CD4-positive, alpha-beta memory T cell (primary cell): ENCODE measurements at regions not wholly inside any gene's neighbourhood (a gene's known extent, or its start where the extent isn't known, plus 50 kb on each side); places are given as distances from the start of the nearest gene placed in this dataset.

Source experiments
- CTCF ChIA-PET: fragments of 350-600 bp; sonication (Branson Sonifier 250); formaldehyde crosslinking; loops from one replicate; lab custom pipeline; 2021; ENCODE audit warnings: inconsistent platforms; ENCODE audit not compliant: partially characterized antibody; lab: Charles Lee
- POLR2A ChIA-PET: fragments of 350-600 bp; sonication (Branson Sonifier 250); formaldehyde crosslinking; loops from one replicate; lab custom pipeline; 2021; ENCODE audit not compliant: partially characterized antibody; lab: Charles Lee
- DNase-seq, 5 donors: peaks; one replicate each; pipeline versions ENCODE4 v3.0.0 to v3.0.0-alpha.2; 2020 to 2022; ENCODE audit warnings: mixed read lengths in 1 of 5
- H3K27ac ChIP-seq: one replicate; pipeline ENCODE4 v1.7.0; 2013; ENCODE audit warnings: low read depth, low read length
- H3K27me3 ChIP-seq: 2 replicates; pipeline ENCODE4 v1.7.0; 2013; ENCODE audit warnings: mild to moderate bottlenecking, low read length, moderate library complexity; ENCODE audit not compliant: insufficient read depth
- H3K36me3 ChIP-seq: 2 replicates; pipeline ENCODE4 v1.7.0; 2013; ENCODE audit warnings: mild to moderate bottlenecking, low read length, moderate library complexity; ENCODE audit not compliant: insufficient read depth
- H3K4me1 ChIP-seq: 2 replicates; pipeline ENCODE4 v1.7.0; 2013; ENCODE audit warnings: mild to moderate bottlenecking, low read length, moderate library complexity; ENCODE audit not compliant: insufficient read depth
- H3K4me3 ChIP-seq, 2 donors: one replicate each; pipeline ENCODE4 v1.7.0; 2013; ENCODE audit warnings: low read length in 2 of 2, mild to moderate bottlenecking in 1 of 2
- H3K9me3 ChIP-seq, 2 donors: one replicate each; pipeline ENCODE4 v1.7.0; 2013; ENCODE audit warnings: low read length in 2 of 2, control low read depth in 1 of 2; ENCODE audit not compliant: control insufficient read depth in 1 of 2
- H3K27ac Mint-ChIP-seq, 7 donors: one replicate each; pipeline ENCODE4 v1.8.0; 2020 to 2021; ENCODE audit warnings: mixed read lengths in 7 of 7, mild to moderate bottlenecking in 6 of 7, inconsistent platforms in 3 of 7, moderate library complexity in 3 of 7
- H3K27me3 Mint-ChIP-seq, 2 donors: one replicate each; pipeline ENCODE4 v1.8.0; 2020 to 2021; ENCODE audit warnings: mixed read lengths in 2 of 2
- H3K36me3 Mint-ChIP-seq, 2 donors: one replicate each; pipeline ENCODE4 v1.8.0; 2020 to 2021; ENCODE audit warnings: mixed read lengths in 2 of 2, inconsistent platforms in 1 of 2, mild to moderate bottlenecking in 1 of 2
- H3K4me1 Mint-ChIP-seq, 4 donors: one replicate each; pipeline ENCODE4 v1.8.0; 2020 to 2021; ENCODE audit warnings: mixed read lengths in 4 of 4, mild to moderate bottlenecking in 1 of 4
- H3K4me3 Mint-ChIP-seq, 8 donors: one replicate each; pipeline ENCODE4 v1.8.0; 2020 to 2021; ENCODE audit warnings: mixed read lengths in 8 of 8, mild to moderate bottlenecking in 7 of 8, moderate library complexity in 6 of 8, inconsistent platforms in 3 of 8
- H3K9me3 Mint-ChIP-seq, 8 donors: one replicate each; pipeline ENCODE4 v1.8.0; 2020 to 2021; ENCODE audit warnings: mixed read lengths in 8 of 8, mild to moderate bottlenecking in 5 of 8, inconsistent platforms in 3 of 8, moderate library complexity in 1 of 8
- intact Hi-C: fragments of 100-400 bp; cut with micrococcal nuclease; formaldehyde crosslinking; loops from one replicate; pipeline ENCODE4 v1.15.1; 2023

- Mint-ChIP-seq H3K27ac (no peak overlapping the region), H3K36me3 (no peaks in the 10 kb centered on the region), H3K9me3 (no peaks in the 10 kb centered on the region), H3K4me3 (no peak overlapping the region), H3K4me1 (peaks cover 0 to 10% (median 5%) of the 10 kb centered on the region in 4 donors), H3K27me3 (peaks cover 7 to 8% of the 10 kb centered on the region in 2 donors)
- Histone ChIP-seq H3K36me3 (no peaks in the 10 kb centered on the region), H3K9me3 (no peaks in the 10 kb centered on the region), H3K4me1 (no peaks in the 10 kb centered on the region), H3K27me3 (no peaks in the 10 kb centered on the region), H3K4me3 (no peak overlapping the region), H3K27ac (no peak overlapping the region)
- no peak for DNase-seq
- CTCF ChIA-PET, result no interaction called here
- intact Hi-C loops, result no loop called here
- POLR2A ChIA-PET, result no interaction called here
Measured at GRCh38 chr2:67948506-67948905, 114.3 kb downstream of the C1D start.

GRCh38 chr2:67950018-67950417 lies 112.8 kb downstream of the C1D start:
- no peaks in the 10 kb centered on the region for H3K9me3 ChIP-seq
- H3K36me3 ChIP-seq, result no peaks in the 10 kb centered on the region
- H3K27me3 ChIP-seq, result no peaks in the 10 kb centered on the region
- intact Hi-C loops, result no loop called here
- Mint-ChIP-seq H3K4me3 (no peak overlapping the region), H3K27ac (peak overlapping the region in 1 of 7 donors; percentile 21), H3K9me3 (no peaks in the 10 kb centered on the region), H3K36me3 (no peaks in the 10 kb centered on the region), H3K27me3 (peaks cover 5 to 8% of the 10 kb centered on the region in 2 donors), H3K4me1 (peaks cover 0 to 10% (median 5%) of the 10 kb centered on the region in 4 donors)
- ChIA-PET POLR2A (no interaction called here), CTCF (no interaction called here)
- no peak overlapping the region for H3K27ac ChIP-seq
- DNase-seq, result no peak
- no peak overlapping the region for H3K4me3 ChIP-seq
- H3K4me1 ChIP-seq, result no peaks in the 10 kb centered on the region

GRCh38 chr2:67950919-67951318 lies 111.9 kb downstream of the C1D start:
- peak overlapping the region in 1 of 7 donors; percentile 32 for H3K27ac Mint-ChIP-seq
- no peaks in the 10 kb centered on the region for H3K9me3 Mint-ChIP-seq
- H3K4me3 Mint-ChIP-seq, result peak overlapping the region in 5 of 8 donors; percentile 18 to 68 (median 37)
- ChIA-PET CTCF (no interaction called here), POLR2A (no interaction called here)
- Histone ChIP-seq H3K36me3 (no peaks in the 10 kb centered on the region), H3K27ac (no peak overlapping the region), H3K27me3 (no peaks in the 10 kb centered on the region), H3K4me1 (no peaks in the 10 kb centered on the region), H3K9me3 (no peaks in the 10 kb centered on the region), H3K4me3 (no peak overlapping the region)
- intact Hi-C loops, result no loop called here
- H3K4me1 Mint-ChIP-seq, result peaks cover 0 to 10% (median 5%) of the 10 kb centered on the region in 4 donors
- no peaks in the 10 kb centered on the region for H3K36me3 Mint-ChIP-seq
- no peak for DNase-seq
- H3K27me3 Mint-ChIP-seq, result peaks cover 5 to 8% of the 10 kb centered on the region in 2 donors

- H3K27ac ChIP-seq, result no peak overlapping the region
- H3K4me3 Mint-ChIP-seq, result peak overlapping the region in 1 of 8 donors; percentile 11
- H3K4me3 ChIP-seq, result no peak overlapping the region
- peaks cover 0 to 3% (median 0%) of the 10 kb centered on the region in 8 donors for H3K9me3 Mint-ChIP-seq
- peaks cover 0 to 10% (median 5%) of the 10 kb centered on the region in 4 donors for H3K4me1 Mint-ChIP-seq
- H3K4me1 ChIP-seq, result no peaks in the 10 kb centered on the region
- no peaks in the 10 kb centered on the region for H3K9me3 ChIP-seq
- no peaks in the 10 kb centered on the region for H3K36me3 ChIP-seq
- no peaks in the 10 kb centered on the region for H3K36me3 Mint-ChIP-seq
- peak overlapping the region in 1 of 7 donors; percentile 17 for H3K27ac Mint-ChIP-seq
- H3K27me3 ChIP-seq, result no peaks in the 10 kb centered on the region
- CTCF ChIA-PET, result no interaction called here
- POLR2A ChIA-PET, result no interaction called here
- H3K27me3 Mint-ChIP-seq, result peaks cover 5 to 10% of the 10 kb centered on the region in 2 donors
- no peak for DNase-seq
- intact Hi-C loops, result no loop called here
Measured at GRCh38 chr2:67952066-67952465, 110.7 kb downstream of the C1D start.

- H3K27ac ChIP-seq, result no peak overlapping the region
- ChIA-PET CTCF (no interaction called here), POLR2A (no interaction called here)
- H3K27me3 ChIP-seq, result no peaks in the 10 kb centered on the region
- DNase-seq, result no peak
- no peak overlapping the region for H3K4me3 Mint-ChIP-seq
- intact Hi-C loops, result no loop called here
- no peaks in the 10 kb centered on the region for H3K4me1 ChIP-seq
- peaks cover 0 to 10% (median 5%) of the 10 kb centered on the region in 4 donors for H3K4me1 Mint-ChIP-seq
- H3K36me3 Mint-ChIP-seq, result no peaks in the 10 kb centered on the region
- no peaks in the 10 kb centered on the region for H3K9me3 ChIP-seq
- H3K4me3 ChIP-seq, result no peak overlapping the region
- peaks cover 0 to 10% (median 3%) of the 10 kb centered on the region in 8 donors for H3K9me3 Mint-ChIP-seq
- no peaks in the 10 kb centered on the region for H3K36me3 ChIP-seq
- H3K27ac Mint-ChIP-seq, result no peak overlapping the region
- peaks cover 1 to 8% of the 10 kb centered on the region in 2 donors for H3K27me3 Mint-ChIP-seq
Measured at GRCh38 chr2:67954093-67954748, 108.6 kb downstream of the C1D start.

GRCh38 chr2:67955748-67956603 lies 106.8 kb downstream of the C1D start:
- Histone ChIP-seq H3K9me3 (no peaks in the 10 kb centered on the region), H3K36me3 (no peaks in the 10 kb centered on the region), H3K4me3 (no peak overlapping the region), H3K27me3 (no peaks in the 10 kb centered on the region), H3K27ac (no peak overlapping the region), H3K4me1 (no peaks in the 10 kb centered on the region)
- Mint-ChIP-seq H3K36me3 (no peaks in the 10 kb centered on the region), H3K27ac (no peak overlapping the region), H3K9me3 (peaks cover 0 to 10% (median 3%) of the 10 kb centered on the region in 8 donors), H3K27me3 (peaks cover 1 to 5% of the 10 kb centered on the region in 2 donors), H3K4me3 (no peak overlapping the region), H3K4me1 (peaks cover 0 to 5% (median 3%) of the 10 kb centered on the region in 4 donors)
- ChIA-PET CTCF (no interaction called here), POLR2A (no interaction called here)
- no peak for DNase-seq
- intact Hi-C loops, result no loop called here

GRCh38 chr2:67965246-67965645 lies 97.6 kb downstream of the C1D start:
- no peaks in the 10 kb centered on the region for H3K36me3 ChIP-seq
- Mint-ChIP-seq H3K27ac (no peak overlapping the region), H3K4me1 (no peaks in the 10 kb centered on the region), H3K4me3 (no peak overlapping the region), H3K27me3 (peaks cover 10 to 13% of the 10 kb centered on the region in 2 donors), H3K9me3 (peaks cover 0 to 7% (median 0%) of the 10 kb centered on the region in 8 donors), H3K36me3 (no peaks in the 10 kb centered on the region)
- H3K9me3 ChIP-seq, result no peaks in the 10 kb centered on the region
- no peaks in the 10 kb centered on the region for H3K27me3 ChIP-seq
- no peaks in the 10 kb centered on the region for H3K4me1 ChIP-seq
- no peak for DNase-seq
- intact Hi-C loops, result no loop called here
- CTCF ChIA-PET, result no interaction called here
- H3K27ac ChIP-seq, result no peak overlapping the region
- POLR2A ChIA-PET, result no interaction called here
- no peak overlapping the region for H3K4me3 ChIP-seq
